Activated gamma-delta T cell treated with anti-CD3 and anti-CD28 coated beads, Interleukin-2, amount 50 U/mL, for 16 hours (primary cell): ENCODE measurements at regions not wholly inside any gene's neighbourhood (a gene's known extent, or its start where the extent isn't known, plus 50 kb on each side); places are given as distances from the start of the nearest gene placed in this dataset.

ENCODE experiments used
- DNase-seq: peaks from one replicate; pipeline ENCODE4 v3.0.0-alpha.2; 2020; ENCODE audit warnings: low read depth

GRCh38 chr2:134203175-134203574, 50.7 kb upstream of the MGAT5 start:
- DNase-seq: no peak
